ENCODE measurements at regions not wholly inside any gene's neighbourhood (a gene's known extent, or its start where the extent isn't known, plus 50 kb on each side); places are given as distances from the start of the nearest gene placed in this dataset.
"Not testable (repeated sequence)": the region's sequence is repeated elsewhere in the genome, so short reads cannot be mapped to it uniquely, and the experiment has no call there.

- no CpG with 5 or more reads among the region's 1 CpG for WGBS
- H3K9me3 ChIP-seq: peaks cover 0 to 8% (median 4%) of the 10 kb centered on the region in 4 donors
- DNase-seq (ENCODE audit: extremely low spot score): no peak
- TF ChIP-seq POLR2A (IDR thresholded peaks at IDR 0.05; ENCODE audit: low read depth) (no peak), POLR2AphosphoS5 (IDR thresholded peaks at IDR 0.05) (no peak), EP300 (IDR thresholded peaks at IDR 0.05) (no peak)
- TF ChIP-seq, protein P1, sequence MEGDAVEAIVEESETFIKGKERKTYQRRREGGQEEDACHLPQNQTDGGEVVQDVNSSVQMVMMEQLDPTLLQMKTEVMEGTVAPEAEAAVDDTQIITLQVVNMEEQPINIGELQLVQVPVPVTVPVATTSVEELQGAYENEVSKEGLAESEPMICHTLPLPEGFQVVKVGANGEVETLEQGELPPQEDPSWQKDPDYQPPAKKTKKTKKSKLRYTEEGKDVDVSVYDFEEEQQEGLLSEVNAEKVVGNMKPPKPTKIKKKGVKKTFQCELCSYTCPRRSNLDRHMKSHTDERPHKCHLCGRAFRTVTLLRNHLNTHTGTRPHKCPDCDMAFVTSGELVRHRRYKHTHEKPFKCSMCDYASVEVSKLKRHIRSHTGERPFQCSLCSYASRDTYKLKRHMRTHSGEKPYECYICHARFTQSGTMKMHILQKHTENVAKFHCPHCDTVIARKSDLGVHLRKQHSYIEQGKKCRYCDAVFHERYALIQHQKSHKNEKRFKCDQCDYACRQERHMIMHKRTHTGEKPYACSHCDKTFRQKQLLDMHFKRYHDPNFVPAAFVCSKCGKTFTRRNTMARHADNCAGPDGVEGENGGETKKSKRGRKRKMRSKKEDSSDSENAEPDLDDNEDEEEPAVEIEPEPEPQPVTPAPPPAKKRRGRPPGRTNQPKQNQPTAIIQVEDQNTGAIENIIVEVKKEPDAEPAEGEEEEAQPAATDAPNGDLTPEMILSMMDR (IDR thresholded peaks at IDR 0.05): no peak
- H3K4me1 ChIP-seq: no peaks in the 10 kb centered on the region
- no peak overlapping the region for H3K4me3 ChIP-seq
- no peaks in the 10 kb centered on the region for H3K36me3 ChIP-seq
- H3K27ac ChIP-seq (replicated peaks in 1 of 4): no peak overlapping the region
- intact Hi-C loops (cut with DNase I): no loop called here
- no peaks in the 10 kb centered on the region for H3K27me3 ChIP-seq
These were observed 152.2 kb upstream of the LMNTD1 start for GRCh38 chr12:25705261-25705660.

DNA sequence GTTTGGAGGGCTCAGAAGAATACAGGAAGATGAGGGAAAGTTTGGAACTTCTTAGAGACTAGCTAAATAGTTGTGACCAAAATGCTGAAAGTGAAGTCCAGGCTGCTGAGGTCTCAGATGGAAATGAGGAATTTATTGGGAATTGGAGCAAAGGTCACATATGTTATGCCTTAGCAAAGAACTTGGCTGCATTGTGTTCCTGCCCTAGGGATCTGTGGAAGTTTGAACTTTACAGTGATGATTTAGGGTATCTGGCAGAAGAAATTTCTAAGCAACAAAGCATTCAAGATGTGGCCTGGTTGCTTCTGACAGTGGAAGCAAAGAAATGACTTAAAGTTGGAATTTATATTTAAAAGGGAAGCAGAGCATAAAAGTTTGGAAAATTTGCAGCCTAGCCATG is 153.6 kb upstream of the LMNTD1 start:
- H3K4me3 ChIP-seq; H3K4me1 ChIP-seq; intact Hi-C loops (cut with DNase I); H3K27ac ChIP-seq (replicated peaks in 1 of 4); H3K36me3 ChIP-seq; DNase-seq (ENCODE audit: extremely low spot score); H3K27me3 ChIP-seq: not testable (repeated sequence)
- peaks cover 0 to 18% (median 7%) of the 10 kb centered on the region in 4 donors for H3K9me3 ChIP-seq

DNA sequence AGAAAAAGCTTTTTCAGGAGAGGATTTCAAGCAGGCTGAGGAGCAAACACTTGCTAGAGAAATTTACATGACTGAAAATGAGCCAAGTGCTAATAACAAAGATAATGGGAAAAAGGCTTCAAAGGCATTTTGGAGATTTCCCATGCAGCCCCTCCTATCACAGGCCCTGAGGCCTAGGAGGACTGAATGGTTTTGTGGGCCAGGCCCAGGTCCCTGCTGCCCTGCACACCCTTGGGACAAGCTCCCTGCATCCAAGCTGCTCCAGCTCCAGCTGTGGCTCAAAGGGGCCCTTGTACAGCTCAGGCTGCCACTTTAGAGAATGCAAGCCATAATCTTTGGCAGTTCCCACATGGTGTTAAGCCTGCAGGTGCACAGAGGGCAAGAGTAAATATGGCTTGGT is 154.0 kb upstream of the LMNTD1 start:
- Histone ChIP-seq H3K9me3 (peaks cover 0 to 18% (median 7%) of the 10 kb centered on the region in 4 donors), H3K27me3 (no peaks in the 10 kb centered on the region), H3K4me1 (no peaks in the 10 kb centered on the region), H3K27ac (replicated peaks in 1 of 4) (no peak overlapping the region), H3K36me3 (no peaks in the 10 kb centered on the region), H3K4me3 (no peak overlapping the region)
- DNase-seq (ENCODE audit: extremely low spot score): no peak
- no peak for TF ChIP-seq POLR2A (IDR thresholded peaks at IDR 0.05; ENCODE audit: low read depth)
- TF ChIP-seq EP300 (IDR thresholded peaks at IDR 0.05): no peak
- TF ChIP-seq, protein P1 (IDR thresholded peaks at IDR 0.05): no peak
- no peak for TF ChIP-seq POLR2AphosphoS5 (IDR thresholded peaks at IDR 0.05)
- intact Hi-C loops (cut with DNase I): no loop called here

DNA sequence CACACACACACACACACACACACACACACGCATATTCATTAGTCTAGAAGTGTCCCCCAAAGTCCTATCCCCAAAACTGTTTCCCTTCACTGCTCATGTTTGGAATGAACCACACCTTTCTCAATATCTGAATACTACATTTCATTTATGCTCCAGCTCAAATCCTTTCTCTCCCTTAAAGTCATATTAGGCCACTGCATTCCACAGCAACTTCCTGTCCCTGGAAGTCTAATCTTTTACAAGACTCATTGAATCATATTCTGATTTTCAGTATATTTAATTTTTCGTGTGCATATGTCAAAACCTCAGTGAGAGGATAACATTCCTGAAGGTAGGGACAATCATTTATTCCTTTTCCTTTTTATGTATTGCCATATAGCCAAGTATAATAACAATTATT is 155.6 kb upstream of the LMNTD1 start:
- TF ChIP-seq EP300 (IDR thresholded peaks at IDR 0.05) (no peak), POLR2AphosphoS5 (IDR thresholded peaks at IDR 0.05) (no peak), POLR2A (IDR thresholded peaks at IDR 0.05; ENCODE audit: low read depth) (no peak)
- TF ChIP-seq, protein P1 (IDR thresholded peaks at IDR 0.05): no peak
- Histone ChIP-seq H3K4me3 (no peak overlapping the region), H3K9me3 (peaks cover 0 to 18% (median 7%) of the 10 kb centered on the region in 4 donors), H3K4me1 (no peaks in the 10 kb centered on the region), H3K27ac (replicated peaks in 1 of 4) (no peak overlapping the region), H3K36me3 (no peaks in the 10 kb centered on the region), H3K27me3 (no peaks in the 10 kb centered on the region)
- intact Hi-C loops (cut with DNase I): no loop called here
- WGBS: 79% methylated on average over 2 of the region's 2 CpGs
- DNase-seq (ENCODE audit: extremely low spot score): no peak

GRCh38 chr12:25710128-25710527 is 157.0 kb upstream of the LMNTD1 start:
- intact Hi-C loops (cut with DNase I): no loop called here

DNA sequence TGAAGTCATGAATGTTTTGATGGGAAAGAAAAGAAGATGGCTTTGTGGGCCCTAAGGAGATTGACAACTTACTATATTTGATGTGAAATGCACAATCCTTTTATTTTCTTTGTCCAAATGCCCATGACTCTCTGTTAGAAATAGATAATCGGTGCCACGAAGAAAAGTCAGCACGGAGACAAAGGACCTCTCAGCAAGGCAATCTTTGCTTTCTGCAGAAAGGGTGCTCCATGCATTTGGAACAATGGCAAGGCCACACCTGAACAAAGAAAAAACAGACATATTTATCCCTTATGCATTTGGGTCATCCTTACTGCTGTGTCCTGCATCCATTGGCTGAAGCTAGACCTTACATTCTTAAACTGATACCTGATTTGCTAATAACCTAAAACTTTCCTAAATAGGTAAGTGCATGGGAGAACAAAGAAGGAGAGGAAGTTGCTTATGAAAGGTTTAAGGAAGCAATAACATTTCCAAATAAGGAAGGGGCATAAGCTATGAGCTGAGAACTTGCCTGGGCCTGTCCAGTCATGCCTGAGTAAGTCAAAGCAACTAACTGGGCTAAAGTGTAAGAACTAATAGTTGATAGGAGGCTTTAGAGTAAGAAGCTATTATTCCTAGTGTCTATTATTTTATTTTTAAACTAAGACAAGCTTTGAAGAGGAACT is 158.0 kb upstream of the LMNTD1 start:
- H3K9me3 ChIP-seq: peaks cover 0 to 18% (median 7%) of the 10 kb centered on the region in 4 donors

More at GRCh38 chr12:25710128-25710527, 157.0 kb upstream of the LMNTD1 start:
- Histone ChIP-seq H3K27ac (replicated peaks in 1 of 4) (no peak overlapping the region), H3K4me3 (no peak overlapping the region), H3K9me3 (peaks cover 0 to 18% (median 7%) of the 10 kb centered on the region in 4 donors), H3K4me1 (no peaks in the 10 kb centered on the region), H3K27me3 (no peaks in the 10 kb centered on the region), H3K36me3 (no peaks in the 10 kb centered on the region)
- TF ChIP-seq POLR2AphosphoS5 (IDR thresholded peaks at IDR 0.05) (no peak), POLR2A (IDR thresholded peaks at IDR 0.05; ENCODE audit: low read depth) (no peak), EP300 (IDR thresholded peaks at IDR 0.05) (no peak)
- TF ChIP-seq, protein P1 (IDR thresholded peaks at IDR 0.05): no peak
- no peak for DNase-seq (ENCODE audit: extremely low spot score)
- 63% methylated on average over 2 of the region's 2 CpGs for WGBS

More for the DNA sequence above, 158.0 kb upstream of the LMNTD1 start:
- DNase-seq (ENCODE audit: extremely low spot score); H3K27me3 ChIP-seq; H3K36me3 ChIP-seq; H3K27ac ChIP-seq (replicated peaks in 1 of 4); H3K4me3 ChIP-seq; intact Hi-C loops (cut with DNase I); H3K4me1 ChIP-seq: not testable (repeated sequence)
- WGBS: 93% methylated on average over 3 of the region's 3 CpGs

All from esophagus muscularis mucosa (tissue), 4 donors.